Activated CD8-positive, alpha-beta T cell treated with anti-CD3 and anti-CD28 coated beads for 36 hours (primary cell): ENCODE measurements at regions not wholly inside any gene's neighbourhood (a gene's known extent, or its start where the extent isn't known, plus 50 kb on each side); places are given as distances from the start of the nearest gene placed in this dataset.

ENCODE experiments used
- ATAC-seq: fragments of 200-7000 bp; cut with Tn5 transposase; one replicate; pipeline ENCODE4 v1.10.0; 2021; ENCODE audit warnings: mild to moderate bottlenecking, moderate library complexity
- CTCF ChIA-PET: fragments of 350-600 bp; sonication (Branson Sonifier 250); formaldehyde crosslinking; loops from one replicate; lab custom pipeline; 2021; ENCODE audit warnings: antibody characterized with exemption; lab: Charles Lee
- POLR2A ChIA-PET: fragments of 350-600 bp; sonication (Branson Sonifier 250); formaldehyde crosslinking; loops from one replicate; lab custom pipeline; 2021; ENCODE audit warnings: antibody characterized with exemption; lab: Charles Lee
- DNase-seq: peaks from one replicate; pipeline ENCODE4 v3.0.0-alpha.2; 2020
- H3K27ac Mint-ChIP-seq: one replicate; pipeline ENCODE4 v1.8.0; 2021; ENCODE audit warnings: mild to moderate bottlenecking, mixed read lengths
- H3K27me3 Mint-ChIP-seq: one replicate; pipeline ENCODE4 v1.8.0; 2021; ENCODE audit warnings: mixed read lengths
- H3K36me3 Mint-ChIP-seq: one replicate; pipeline ENCODE4 v1.8.0; 2021; ENCODE audit warnings: low read depth, mixed read lengths
- H3K4me1 Mint-ChIP-seq: one replicate; pipeline ENCODE4 v1.8.0; 2021; ENCODE audit warnings: low read depth, mixed read lengths
- H3K4me3 Mint-ChIP-seq: one replicate; pipeline ENCODE4 v1.8.0; 2021; ENCODE audit warnings: mild to moderate bottlenecking, moderate library complexity, mixed read lengths
- H3K9me3 Mint-ChIP-seq: one replicate; pipeline ENCODE4 v1.8.0; 2021; ENCODE audit warnings: mixed read lengths
- CTCF ChIP-seq: fragments of 200-600 bp; IDR thresholded peaks from one replicate; pipeline ENCODE4 v1.8.0; 2022; ENCODE audit warnings: antibody characterized with exemption, mild to moderate bottlenecking
- intact Hi-C: fragments of 100-400 bp; cut with micrococcal nuclease; formaldehyde crosslinking; loops from one replicate; pipeline ENCODE4 v1.10.0; 2022

DNA sequence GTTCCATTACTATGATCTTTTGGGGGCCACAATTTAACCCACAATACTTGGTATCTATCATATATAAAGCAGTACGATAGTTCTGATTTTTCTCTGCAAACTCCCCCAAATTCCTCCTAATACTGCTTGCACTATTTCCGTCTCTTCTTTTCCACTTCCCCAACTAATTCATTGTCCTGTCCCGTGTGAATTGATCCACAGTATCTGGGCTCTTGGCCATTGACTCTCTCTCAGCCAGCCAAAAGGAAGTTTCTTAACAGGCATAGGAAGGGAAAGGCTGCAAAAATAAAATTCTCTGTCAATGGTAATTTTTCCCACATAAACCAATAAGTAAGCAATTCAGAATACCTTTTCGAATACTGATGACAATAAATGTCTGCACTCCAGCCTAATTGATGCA, 91.7 kb upstream of the DSCAM start:
- CTCF ChIA-PET = no interaction called here
- intact Hi-C loops = no loop called here
- H3K27ac Mint-ChIP-seq = no peak overlapping the region
- ATAC-seq (no peak), DNase-seq (no peak)
- H3K4me3 Mint-ChIP-seq = no peak overlapping the region
- H3K36me3 Mint-ChIP-seq = no peaks in the 10 kb centered on the region
- peaks cover 2% of the 10 kb centered on the region for H3K9me3 Mint-ChIP-seq
- POLR2A ChIA-PET = no interaction called here
- TF ChIP-seq CTCF = no peak
- H3K4me1 Mint-ChIP-seq = no peaks in the 10 kb centered on the region
- peaks cover 1% of the 10 kb centered on the region for H3K27me3 Mint-ChIP-seq

- H3K27me3 Mint-ChIP-seq = no peaks in the 10 kb centered on the region
- H3K27ac Mint-ChIP-seq = no peak overlapping the region
- H3K36me3 Mint-ChIP-seq = no peaks in the 10 kb centered on the region
- POLR2A ChIA-PET = no interaction called here
- H3K4me1 Mint-ChIP-seq = no peaks in the 10 kb centered on the region
- DNase-seq = no peak
- no peak for ATAC-seq
- TF ChIP-seq CTCF = no peak
- peaks cover 8% of the 10 kb centered on the region for H3K9me3 Mint-ChIP-seq
- H3K4me3 Mint-ChIP-seq = no peak overlapping the region
- CTCF ChIA-PET = no interaction called here
- intact Hi-C loops = no loop called here
Observed at GRCh38 chr21:40947713-40948112, 100.8 kb upstream of the DSCAM start.

DNA sequence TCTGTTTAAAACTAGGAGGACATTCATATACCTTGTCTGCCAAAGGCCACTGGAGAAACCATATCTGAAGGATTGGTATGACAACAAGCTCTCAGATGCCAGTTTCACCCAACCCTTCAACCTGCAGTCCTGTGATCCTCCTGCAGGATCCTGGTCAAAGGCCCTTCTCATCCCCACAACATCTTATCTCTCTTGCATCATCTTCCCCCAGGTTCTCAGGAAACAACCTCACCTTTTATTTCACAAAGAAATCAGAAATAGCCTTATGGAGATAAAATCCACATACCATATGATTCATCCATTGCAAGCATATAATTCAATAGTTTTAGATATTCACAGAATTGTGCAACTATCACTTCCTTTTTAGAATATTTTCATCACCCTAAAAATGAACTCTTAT, 104.0 kb upstream of the DSCAM start:
- no peaks in the 10 kb centered on the region for H3K4me1 Mint-ChIP-seq
- intact Hi-C loops = no loop called here
- no peaks in the 10 kb centered on the region for H3K27me3 Mint-ChIP-seq
- H3K27ac Mint-ChIP-seq = no peak overlapping the region
- ChIA-PET POLR2A (no interaction called here), CTCF (no interaction called here)
- no peaks in the 10 kb centered on the region for H3K36me3 Mint-ChIP-seq
- H3K9me3 Mint-ChIP-seq = no peaks in the 10 kb centered on the region
- TF ChIP-seq CTCF = no peak
- DNase-seq (no peak), ATAC-seq (no peak)
- H3K4me3 Mint-ChIP-seq = no peak overlapping the region

GRCh38 chr21:40952551-40953323, 105.8 kb upstream of the DSCAM start:
- no peak overlapping the region for H3K27ac Mint-ChIP-seq
- H3K9me3 Mint-ChIP-seq = no peaks in the 10 kb centered on the region
- no peaks in the 10 kb centered on the region for H3K36me3 Mint-ChIP-seq
- no peaks in the 10 kb centered on the region for H3K4me1 Mint-ChIP-seq
- TF ChIP-seq CTCF = no peak
- intact Hi-C loops = no loop called here
- DNase-seq = no peak
- POLR2A ChIA-PET = no interaction called here
- no peaks in the 10 kb centered on the region for H3K27me3 Mint-ChIP-seq
- no peak for ATAC-seq
- H3K4me3 Mint-ChIP-seq = no peak overlapping the region
- CTCF ChIA-PET = no interaction called here

DNA sequence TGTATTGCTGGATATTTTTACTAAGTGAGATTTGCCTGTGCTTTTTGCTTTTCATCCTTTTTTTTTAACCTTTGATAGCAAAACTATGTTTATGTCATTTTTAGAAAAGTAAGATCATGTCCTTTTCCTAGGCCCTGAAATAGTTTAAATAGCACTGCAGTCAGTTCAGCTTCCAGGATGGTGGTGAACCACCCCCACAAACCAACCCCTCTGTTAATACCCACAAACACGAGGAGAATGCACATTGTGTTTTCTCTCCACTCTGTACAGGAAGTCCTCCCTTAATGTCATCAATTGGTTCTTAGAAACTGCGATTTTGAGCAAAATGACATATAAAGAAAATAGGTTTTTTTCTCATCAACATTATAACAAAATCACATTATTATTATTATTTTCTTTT, 117.7 kb upstream of the DSCAM start:
- ATAC-seq (no peak), DNase-seq (no peak)
- POLR2A ChIA-PET = no interaction called here
- H3K27ac Mint-ChIP-seq = no peak overlapping the region
- H3K27me3 Mint-ChIP-seq = peaks cover 6% of the 10 kb centered on the region
- no peaks in the 10 kb centered on the region for H3K4me1 Mint-ChIP-seq
- TF ChIP-seq CTCF = no peak
- H3K9me3 Mint-ChIP-seq = peaks cover 2% of the 10 kb centered on the region
- H3K36me3 Mint-ChIP-seq = no peaks in the 10 kb centered on the region
- CTCF ChIA-PET = no interaction called here
- H3K4me3 Mint-ChIP-seq = no peak overlapping the region
- intact Hi-C loops = no loop called here
